SH-SY5Y (cell line): ENCODE measurements at regions not wholly inside any gene's neighbourhood (a gene's known extent, or its start where the extent isn't known, plus 50 kb on each side); places are given as distances from the start of the nearest gene placed in this dataset.

Experiments
- GATA2 ChIP-seq: IDR thresholded peaks from 2 replicates; pipeline ENCODE4 v1.6.1; 2011; ENCODE audit warnings: mild to moderate bottlenecking, low read depth, low read length
- GATA3 ChIP-seq: IDR thresholded peaks from 2 replicates; pipeline ENCODE4 v1.6.1; 2011; ENCODE audit warnings: low read depth, mild to moderate bottlenecking, low read length, moderate library complexity

GRCh38 chr5:165321912-165322311 is 1816.5 kb downstream of the MAT2B start:
- TF ChIP-seq GATA2 (no peak), GATA3 (no peak)

GRCh38 chr5:165325221-165325620 is 1819.8 kb downstream of the MAT2B start:
- TF ChIP-seq GATA2 (no peak), GATA3 (no peak)

- TF ChIP-seq GATA3 (no peak), GATA2 (no peak)
Observed at GRCh38 chr5:165327631-165328030, 1822.2 kb downstream of the MAT2B start.

GRCh38 chr5:165328846-165329245 is 1823.4 kb downstream of the MAT2B start:
- TF ChIP-seq GATA3 (no peak), GATA2 (no peak)

GRCh38 chr5:165333623-165334022 is 1828.2 kb downstream of the MAT2B start:
- no peak for TF ChIP-seq GATA2
- no peak for TF ChIP-seq GATA3

GRCh38 chr5:165334201-165334600 is 1828.8 kb downstream of the MAT2B start:
- no peak for TF ChIP-seq GATA2
- TF ChIP-seq GATA3: no peak

- TF ChIP-seq GATA3 (no peak), GATA2 (no peak)
Observed at GRCh38 chr5:165349735-165350134, 1844.3 kb downstream of the MAT2B start.

GRCh38 chr5:165351342-165351741 is 1845.9 kb downstream of the MAT2B start:
- TF ChIP-seq GATA3: no peak
- no peak for TF ChIP-seq GATA2

GRCh38 chr5:165360366-165360765 is 1854.9 kb downstream of the MAT2B start:
- TF ChIP-seq GATA2 (no peak), GATA3 (no peak)

- TF ChIP-seq GATA3 (no peak), GATA2 (no peak)
Observed at GRCh38 chr5:165360784-165361542, 1855.5 kb downstream of the MAT2B start.

- TF ChIP-seq GATA3 (no peak), GATA2 (no peak)
Observed at GRCh38 chr5:165370233-165370632, 1864.8 kb downstream of the MAT2B start.

GRCh38 chr5:165370794-165371193 is 1865.4 kb downstream of the MAT2B start:
- TF ChIP-seq GATA3: no peak
- no peak for TF ChIP-seq GATA2

GRCh38 chr5:165375201-165375600 is 1869.8 kb downstream of the MAT2B start:
- TF ChIP-seq GATA3 (no peak), GATA2 (no peak)

GRCh38 chr5:165393839-165394238 is 1888.4 kb downstream of the MAT2B start:
- TF ChIP-seq GATA2 (no peak), GATA3 (no peak)

- TF ChIP-seq GATA3: no peak
Observed at GRCh38 chr5:165397516-165397915, 1892.1 kb downstream of the MAT2B start.

- no peak for TF ChIP-seq GATA3
- no peak for TF ChIP-seq GATA2
Observed at GRCh38 chr5:165400086-165400485, 1894.7 kb downstream of the MAT2B start.

- no peak for TF ChIP-seq GATA2
- no peak for TF ChIP-seq GATA3
Observed at GRCh38 chr5:165404917-165405316, 1899.5 kb downstream of the MAT2B start.
